ENCODE measurements at regions not wholly inside any gene's neighbourhood (a gene's known extent, or its start where the extent isn't known, plus 50 kb on each side); places are given as distances from the start of the nearest gene placed in this dataset.

GRCh38 chrX:858542-859078 is 228.0 kb downstream of the SHOX start:
- no peak for TF ChIP-seq POLR2AphosphoS5 (IDR thresholded peaks at IDR 0.05)
- TF ChIP-seq CTCF (IDR thresholded peaks at IDR 0.05), result no peak

Data from gastroesophageal sphincter (tissue), 3 donors.